ENCODE measurements at regions not wholly inside any gene's neighbourhood (a gene's known extent, or its start where the extent isn't known, plus 50 kb on each side); places are given as distances from the start of the nearest gene placed in this dataset.

- DNase-seq, result no peak
- H4K20me1 ChIP-seq (ENCODE audit: insufficient read depth, low read length), result no peaks in the 10 kb centered on the region
- H2AK9ac ChIP-seq (replicated peaks; ENCODE audit: low read depth, low read length, poor library complexity), result no peak overlapping the region
- no peak overlapping the region for H2BK20ac ChIP-seq (ENCODE audit: low read depth, low read length)
- H2BK5ac ChIP-seq (ENCODE audit: low read depth, low read length, poor library complexity, severe bottlenecking), result no peak overlapping the region
- H3K56ac ChIP-seq (ENCODE audit: extremely low read depth, insufficient read depth, low read length), result no peak overlapping the region
- no peak overlapping the region for H2AK5ac ChIP-seq (ENCODE audit: low read depth, low read length)
- H3K4me2 ChIP-seq (ENCODE audit: low read depth, low read length), result no peak overlapping the region
- no peak for ATAC-seq (ENCODE audit: low read depth)
- no peak overlapping the region for H2BK120ac ChIP-seq (ENCODE audit: low read depth, low read length)
- CTCF ChIA-PET, result no interaction called here
- H3K23ac ChIP-seq (ENCODE audit: low read depth, low read length), result no peak overlapping the region
- H4K91ac ChIP-seq (ENCODE audit: insufficient read depth, low read depth, low read length), result no peak overlapping the region
- in situ Hi-C loops (cut with MboI; ENCODE audit: low sequenced_read_pairs), result no loop called here
- WGBS, 2 experiments (ENCODE audit: extremely low coverage in 2 of 2, insufficient read length in 1 of 2), result 80% methylated on average over 2 of the region's 4 CpGs; no CpG with 5 or more reads in 1 of the 2 experiments
- TF ChIP-seq POLR2A (IDR thresholded peaks at IDR 0.05; ENCODE audit: low read depth, low read length) (no peak), NFE2L2 (IDR thresholded peaks at IDR 0.05; ENCODE audit: low read depth, low read length) (no peak), MAZ (IDR thresholded peaks at IDR 0.05; ENCODE audit: borderline replicate concordance, low read depth, low read length) (no peak), USF2 (IDR thresholded peaks at IDR 0.05; ENCODE audit: low read depth, low read length) (no peak), RAD21 (IDR thresholded peaks at IDR 0.05; ENCODE audit: low read length) (no peak), SMC3 (IDR thresholded peaks at IDR 0.05; ENCODE audit: low read depth, low read length) (no peak), MXI1 (IDR thresholded peaks at IDR 0.05; ENCODE audit: borderline replicate concordance, low read depth, low read length) (no peak), CEBPB (IDR thresholded peaks at IDR 0.05; ENCODE audit: low read depth, low read length) (no peak), CHD1 (IDR thresholded peaks at IDR 0.05; ENCODE audit: low read depth, low read length) (no peak), FOS (IDR thresholded peaks at IDR 0.05; ENCODE audit: low read depth, low read length) (no peak), MAFK (IDR thresholded peaks at IDR 0.05; ENCODE audit: low read depth, low read length) (no peak), BHLHE40 (IDR thresholded peaks at IDR 0.05; ENCODE audit: low read depth, low read length) (no peak), CTCF (conservative IDR thresholded peaks at IDR 0.05; ENCODE audit: low read depth, low read length) (no peak), ELK1 (IDR thresholded peaks at IDR 0.05; ENCODE audit: borderline replicate concordance, low read depth, low read length) (no peak)
- H3K9ac ChIP-seq (ENCODE audit: low read depth, low read length), result no peak overlapping the region
- no peak overlapping the region for H3K4me3 ChIP-seq (ENCODE audit: insufficient read depth, low read depth, low read length)
- no peak overlapping the region for H4K5ac ChIP-seq (ENCODE audit: low read depth, low read length)
- no peak overlapping the region for H3K4ac ChIP-seq (ENCODE audit: low read depth, low read length)
- no peak overlapping the region for H3K27ac ChIP-seq (ENCODE audit: insufficient read depth, low read length)
- BruUV-seq (replicated peaks), result no TSS peak
- H3K18ac ChIP-seq (ENCODE audit: low read depth, low read length), result no peak overlapping the region
- no peaks in the 10 kb centered on the region for H3K9me3 ChIP-seq (ENCODE audit: control insufficient read depth, insufficient read depth, low read length)
- intact Hi-C loops (cut with micrococcal nuclease), result no loop called here
- H3K9me1 ChIP-seq (ENCODE audit: insufficient read depth, low read length), result peaks cover 5% of the 10 kb centered on the region; the same call in 1 of the 2 replicates
- no peaks in the 10 kb centered on the region for H3K79me1 ChIP-seq (ENCODE audit: low read depth in 1 of 2, low read length in 2 of 2)
- peaks cover 42% of the 10 kb centered on the region for H3K27me3 ChIP-seq (ENCODE audit: control insufficient read depth, insufficient read depth, low read length)
- H4K8ac ChIP-seq (ENCODE audit: low read depth in 2 of 2, low read length in 2 of 2), result no peak overlapping the region
- peaks cover 12% of the 10 kb centered on the region for H3K4me1 ChIP-seq (ENCODE audit: control insufficient read depth, insufficient read depth, low read length)
- dilution Hi-C loops (cut with HindIII; ENCODE audit: low sequenced_read_pairs, unreplicated experiment), result no loop called here
- H3K36me3 ChIP-seq (ENCODE audit: control insufficient read depth, insufficient read depth, low read length), result no peaks in the 10 kb centered on the region
- POLR2A ChIA-PET (ENCODE audit: unreplicated experiment), result no interaction called here
- no peak overlapping the region for H2BK15ac ChIP-seq (ENCODE audit: low read depth, low read length)
- H2AFZ ChIP-seq (replicated peaks; ENCODE audit: low read length, poor library complexity), result no peak overlapping the region
- H3K14ac ChIP-seq (replicated peaks; ENCODE audit: low read depth, low read length), result no peak overlapping the region
Measured at GRCh38 chr15:69830876-69831275, 266.8 kb downstream of the TLE3 start.
